ENCODE measurements at regions not wholly inside any gene's neighbourhood (a gene's known extent, or its start where the extent isn't known, plus 50 kb on each side); places are given as distances from the start of the nearest gene placed in this dataset.

GRCh38 chr1:102110586-102110985 lies 113.9 kb upstream of the OLFM3 start:
- Histone ChIP-seq H2BK120ac (replicated peaks; ENCODE audit: low read depth, low read length) (no peak overlapping the region), H3K4me1 (replicated peaks in 1 of 4; ENCODE audit: control insufficient read depth in 3 of 4, insufficient read depth in 4 of 4, low read length in 3 of 4) (peaks cover 0 to 6% (median 0%) of the 10 kb centered on the region in 4 experiments; a peak in 2 of 7 replicates), H2AFZ (ENCODE audit: low read length) (no peak overlapping the region), H3K4me3 (ENCODE audit: extremely low read depth in 1 of 4, insufficient read depth in 2 of 4, low read depth in 3 of 4, low read length in 4 of 4) (no peak overlapping the region), H3K4ac (replicated peaks; ENCODE audit: insufficient read length, low read depth, low read length) (no peak overlapping the region), H3K14ac (ENCODE audit: insufficient read length) (no peak overlapping the region), H3K9ac (replicated peaks in 1 of 4; ENCODE audit: extremely low read depth in 1 of 4, low read depth in 3 of 4, low read length in 3 of 4) (no peak overlapping the region), H3K56ac (replicated peaks; ENCODE audit: insufficient read length, low read depth, low read length) (no peak overlapping the region), H2BK15ac (ENCODE audit: low read length) (no peak overlapping the region), H3K23me2 (ENCODE audit: low read depth, low read length) (no peaks in the 10 kb centered on the region), H4K5ac (ENCODE audit: insufficient read length, low read depth, low read length) (no peak overlapping the region), H3K18ac (ENCODE audit: extremely low read depth, low read length) (no peak overlapping the region), H4K20me1 (replicated peaks in 1 of 2; ENCODE audit: control insufficient read depth in 1 of 2, insufficient read depth in 2 of 2, low read length in 2 of 2) (no peaks in the 10 kb centered on the region), H2BK12ac (ENCODE audit: low read depth, low read length) (no peak overlapping the region), H3K4me2 (ENCODE audit: insufficient read depth in 1 of 2, low read depth in 2 of 2, low read length in 2 of 2) (no peak overlapping the region), H2BK20ac (ENCODE audit: low read length) (no peak overlapping the region), H3K23ac (ENCODE audit: insufficient read length) (no peak overlapping the region), H4K8ac (ENCODE audit: extremely low read depth, insufficient read depth, low read length) (no peak overlapping the region), H4K91ac (replicated peaks; ENCODE audit: insufficient read length, low read length) (no peak overlapping the region), H3K27ac (ENCODE audit: low read depth, low read length) (no peak overlapping the region), H3K79me2 (ENCODE audit: control insufficient read depth in 1 of 2, insufficient read depth in 2 of 2, low read length in 2 of 2) (no peaks in the 10 kb centered on the region), H3K9me3 (ENCODE audit: insufficient read depth in 2 of 2, low read depth in 1 of 2, low read length in 1 of 2) (peaks cover 3 to 6% of the 10 kb centered on the region in 2 experiments; a peak in 2 of 4 replicates), H3K27me3 (replicated peaks in 1 of 4; ENCODE audit: control insufficient read depth in 3 of 4, extremely low read depth in 1 of 4, insufficient read depth in 3 of 4, low read length in 3 of 4) (peaks cover 0 to 1% (median 0%) of the 10 kb centered on the region in 4 experiments; a peak in 1 of 7 replicates), H2BK5ac (ENCODE audit: low read depth, low read length) (no peak overlapping the region), H2AK5ac (ENCODE audit: low read depth, low read length) (no peak overlapping the region), H3K36me3 (ENCODE audit: control insufficient read depth in 2 of 4, insufficient read depth in 4 of 4, low read length in 3 of 4) (no peaks in the 10 kb centered on the region), H3K79me1 (ENCODE audit: low read depth, low read length) (no peaks in the 10 kb centered on the region)
- 91% methylated on average over 3 of the region's 3 CpGs; no CpG with 5 or more reads in 1 of the 2 experiments for WGBS, 2 experiments (ENCODE audit: extremely low coverage in 1 of 2, insufficient coverage in 1 of 2, insufficient read length in 1 of 2, insufficient replicate concordance in 2 of 2, low coverage in 1 of 2, low lambda C conversion rate in 2 of 2, missing lambda C conversion rate in 1 of 2)
- ChIA-PET CTCF (ENCODE audit: partially characterized antibody) (interaction anchor here (0.7 kb wide), 1 partner anchor 540 kb away, joined by 3 read pairs; no protein-coding TSS in a partner anchor), POLR2A (ENCODE audit: partially characterized antibody) (no interaction called here)
- FAIRE-seq: no peak
- TF ChIP-seq KDM4A (IDR thresholded peaks at IDR 0.05; ENCODE audit: low read depth, low read length, severe bottlenecking) (no peak), JUN (IDR thresholded peaks at IDR 0.05; ENCODE audit: low read depth, low read length) (no peak), CREB1 (IDR thresholded peaks at IDR 0.05) (no peak), RNF2 (IDR thresholded peaks at IDR 0.05; ENCODE audit: borderline replicate concordance, low read depth, low read length, missing control alignments, poor library complexity, severe bottlenecking) (no peak), CHD2 (IDR thresholded peaks at IDR 0.05; ENCODE audit: low read length) (no peak), YY1 (IDR thresholded peaks at IDR 0.05; ENCODE audit: low read depth, low read length) (no peak), SIX5 (IDR thresholded peaks at IDR 0.05; ENCODE audit: low read depth, low read length) (no peak), SRF (IDR thresholded peaks at IDR 0.05; ENCODE audit: low read depth, low read length) (no peak), TAF1 (IDR thresholded peaks at IDR 0.05; ENCODE audit: low read depth, low read length) (no peak), GTF2F1 (IDR thresholded peaks at IDR 0.05; ENCODE audit: borderline replicate concordance, low read depth, low read length) (no peak), KDM5A (IDR thresholded peaks at IDR 0.05; ENCODE audit: low read length) (no peak), ASH2L (IDR thresholded peaks at IDR 0.05; ENCODE audit: low read length) (no peak), ZNF274 (IDR thresholded peaks at IDR 0.05; ENCODE audit: borderline replicate concordance, extremely low read depth, low read length) (no peak), BRCA1 (IDR thresholded peaks at IDR 0.05; ENCODE audit: low read depth, low read length) (no peak), MAFK (IDR thresholded peaks at IDR 0.05; ENCODE audit: low read depth, low read length) (no peak), CBX5 (IDR thresholded peaks at IDR 0.05; ENCODE audit: low read depth, low read length) (no peak)
- no peak for DNase-seq (ENCODE audit: low read depth in 1 of 2, low spot score in 2 of 2)

Data from H1 (cell line).